ENCODE measurements at regions not wholly inside any gene's neighbourhood (a gene's known extent, or its start where the extent isn't known, plus 50 kb on each side); places are given as distances from the start of the nearest gene placed in this dataset.

DNA sequence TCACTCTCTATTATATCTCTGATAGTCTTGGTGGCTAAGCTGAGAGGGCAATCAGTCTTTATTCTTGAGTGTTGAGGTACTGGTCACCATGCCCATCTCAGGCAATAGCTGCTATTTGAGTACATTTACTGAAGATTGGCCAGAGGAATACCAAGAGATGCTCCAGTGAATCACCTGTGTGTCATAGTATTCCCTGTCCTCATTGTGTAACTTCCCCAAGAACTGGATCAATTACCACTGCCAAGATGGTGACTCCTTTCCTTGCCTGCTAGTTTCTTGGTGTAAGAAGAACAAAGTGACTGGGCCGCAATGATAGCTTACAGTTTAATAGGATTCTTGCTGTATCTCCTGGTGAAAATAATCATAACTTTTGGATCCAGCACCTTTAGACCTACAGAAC is 418.7 kb upstream of the KIF2A start (continued):
- TF ChIP-seq, protein P1, sequence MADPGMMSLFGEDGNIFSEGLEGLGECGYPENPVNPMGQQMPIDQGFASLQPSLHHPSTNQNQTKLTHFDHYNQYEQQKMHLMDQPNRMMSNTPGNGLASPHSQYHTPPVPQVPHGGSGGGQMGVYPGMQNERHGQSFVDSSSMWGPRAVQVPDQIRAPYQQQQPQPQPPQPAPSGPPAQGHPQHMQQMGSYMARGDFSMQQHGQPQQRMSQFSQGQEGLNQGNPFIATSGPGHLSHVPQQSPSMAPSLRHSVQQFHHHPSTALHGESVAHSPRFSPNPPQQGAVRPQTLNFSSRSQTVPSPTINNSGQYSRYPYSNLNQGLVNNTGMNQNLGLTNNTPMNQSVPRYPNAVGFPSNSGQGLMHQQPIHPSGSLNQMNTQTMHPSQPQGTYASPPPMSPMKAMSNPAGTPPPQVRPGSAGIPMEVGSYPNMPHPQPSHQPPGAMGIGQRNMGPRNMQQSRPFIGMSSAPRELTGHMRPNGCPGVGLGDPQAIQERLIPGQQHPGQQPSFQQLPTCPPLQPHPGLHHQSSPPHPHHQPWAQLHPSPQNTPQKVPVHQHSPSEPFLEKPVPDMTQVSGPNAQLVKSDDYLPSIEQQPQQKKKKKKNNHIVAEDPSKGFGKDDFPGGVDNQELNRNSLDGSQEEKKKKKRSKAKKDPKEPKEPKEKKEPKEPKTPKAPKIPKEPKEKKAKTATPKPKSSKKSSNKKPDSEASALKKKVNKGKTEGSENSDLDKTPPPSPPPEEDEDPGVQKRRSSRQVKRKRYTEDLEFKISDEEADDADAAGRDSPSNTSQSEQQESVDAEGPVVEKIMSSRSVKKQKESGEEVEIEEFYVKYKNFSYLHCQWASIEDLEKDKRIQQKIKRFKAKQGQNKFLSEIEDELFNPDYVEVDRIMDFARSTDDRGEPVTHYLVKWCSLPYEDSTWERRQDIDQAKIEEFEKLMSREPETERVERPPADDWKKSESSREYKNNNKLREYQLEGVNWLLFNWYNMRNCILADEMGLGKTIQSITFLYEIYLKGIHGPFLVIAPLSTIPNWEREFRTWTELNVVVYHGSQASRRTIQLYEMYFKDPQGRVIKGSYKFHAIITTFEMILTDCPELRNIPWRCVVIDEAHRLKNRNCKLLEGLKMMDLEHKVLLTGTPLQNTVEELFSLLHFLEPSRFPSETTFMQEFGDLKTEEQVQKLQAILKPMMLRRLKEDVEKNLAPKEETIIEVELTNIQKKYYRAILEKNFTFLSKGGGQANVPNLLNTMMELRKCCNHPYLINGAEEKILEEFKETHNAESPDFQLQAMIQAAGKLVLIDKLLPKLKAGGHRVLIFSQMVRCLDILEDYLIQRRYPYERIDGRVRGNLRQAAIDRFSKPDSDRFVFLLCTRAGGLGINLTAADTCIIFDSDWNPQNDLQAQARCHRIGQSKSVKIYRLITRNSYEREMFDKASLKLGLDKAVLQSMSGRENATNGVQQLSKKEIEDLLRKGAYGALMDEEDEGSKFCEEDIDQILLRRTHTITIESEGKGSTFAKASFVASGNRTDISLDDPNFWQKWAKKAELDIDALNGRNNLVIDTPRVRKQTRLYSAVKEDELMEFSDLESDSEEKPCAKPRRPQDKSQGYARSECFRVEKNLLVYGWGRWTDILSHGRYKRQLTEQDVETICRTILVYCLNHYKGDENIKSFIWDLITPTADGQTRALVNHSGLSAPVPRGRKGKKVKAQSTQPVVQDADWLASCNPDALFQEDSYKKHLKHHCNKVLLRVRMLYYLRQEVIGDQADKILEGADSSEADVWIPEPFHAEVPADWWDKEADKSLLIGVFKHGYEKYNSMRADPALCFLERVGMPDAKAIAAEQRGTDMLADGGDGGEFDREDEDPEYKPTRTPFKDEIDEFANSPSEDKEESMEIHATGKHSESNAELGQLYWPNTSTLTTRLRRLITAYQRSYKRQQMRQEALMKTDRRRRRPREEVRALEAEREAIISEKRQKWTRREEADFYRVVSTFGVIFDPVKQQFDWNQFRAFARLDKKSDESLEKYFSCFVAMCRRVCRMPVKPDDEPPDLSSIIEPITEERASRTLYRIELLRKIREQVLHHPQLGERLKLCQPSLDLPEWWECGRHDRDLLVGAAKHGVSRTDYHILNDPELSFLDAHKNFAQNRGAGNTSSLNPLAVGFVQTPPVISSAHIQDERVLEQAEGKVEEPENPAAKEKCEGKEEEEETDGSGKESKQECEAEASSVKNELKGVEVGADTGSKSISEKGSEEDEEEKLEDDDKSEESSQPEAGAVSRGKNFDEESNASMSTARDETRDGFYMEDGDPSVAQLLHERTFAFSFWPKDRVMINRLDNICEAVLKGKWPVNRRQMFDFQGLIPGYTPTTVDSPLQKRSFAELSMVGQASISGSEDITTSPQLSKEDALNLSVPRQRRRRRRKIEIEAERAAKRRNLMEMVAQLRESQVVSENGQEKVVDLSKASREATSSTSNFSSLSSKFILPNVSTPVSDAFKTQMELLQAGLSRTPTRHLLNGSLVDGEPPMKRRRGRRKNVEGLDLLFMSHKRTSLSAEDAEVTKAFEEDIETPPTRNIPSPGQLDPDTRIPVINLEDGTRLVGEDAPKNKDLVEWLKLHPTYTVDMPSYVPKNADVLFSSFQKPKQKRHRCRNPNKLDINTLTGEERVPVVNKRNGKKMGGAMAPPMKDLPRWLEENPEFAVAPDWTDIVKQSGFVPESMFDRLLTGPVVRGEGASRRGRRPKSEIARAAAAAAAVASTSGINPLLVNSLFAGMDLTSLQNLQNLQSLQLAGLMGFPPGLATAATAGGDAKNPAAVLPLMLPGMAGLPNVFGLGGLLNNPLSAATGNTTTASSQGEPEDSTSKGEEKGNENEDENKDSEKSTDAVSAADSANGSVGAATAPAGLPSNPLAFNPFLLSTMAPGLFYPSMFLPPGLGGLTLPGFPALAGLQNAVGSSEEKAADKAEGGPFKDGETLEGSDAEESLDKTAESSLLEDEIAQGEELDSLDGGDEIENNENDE (IDR thresholded peaks at IDR 0.05; ENCODE audit: insufficient replicate concordance, low read length): no peak
- TF ChIP-seq YY1 (IDR thresholded peaks at IDR 0.05; ENCODE audit: low read depth, low read length) (no peak), KDM5A (IDR thresholded peaks at IDR 0.05; ENCODE audit: low read length) (no peak), SIN3A (conservative IDR thresholded peaks at IDR 0.05 in 1 of 2, IDR thresholded peaks at IDR 0.05 in 1 of 2; ENCODE audit: low read depth in 1 of 2, low read length in 2 of 2) (no peak), CEBPB (IDR thresholded peaks at IDR 0.05; ENCODE audit: low read depth, low read length) (no peak), HDAC6 (IDR thresholded peaks at IDR 0.05; ENCODE audit: low read depth, low read length) (no peak), GABPA (IDR thresholded peaks at IDR 0.05; ENCODE audit: borderline replicate concordance, insufficient read depth, low read length) (no peak), NRF1 (IDR thresholded peaks at IDR 0.05; ENCODE audit: low read depth, low read length) (no peak), TEAD4 (IDR thresholded peaks at IDR 0.05; ENCODE audit: low read depth, low read length) (no peak), NANOG (IDR thresholded peaks at IDR 0.05; ENCODE audit: insufficient read depth, low read depth, low read length, poor library complexity, severe bottlenecking) (no peak)
